ENCODE measurements at regions not wholly inside any gene's neighbourhood (a gene's known extent, or its start where the extent isn't known, plus 50 kb on each side); places are given as distances from the start of the nearest gene placed in this dataset.

DNA sequence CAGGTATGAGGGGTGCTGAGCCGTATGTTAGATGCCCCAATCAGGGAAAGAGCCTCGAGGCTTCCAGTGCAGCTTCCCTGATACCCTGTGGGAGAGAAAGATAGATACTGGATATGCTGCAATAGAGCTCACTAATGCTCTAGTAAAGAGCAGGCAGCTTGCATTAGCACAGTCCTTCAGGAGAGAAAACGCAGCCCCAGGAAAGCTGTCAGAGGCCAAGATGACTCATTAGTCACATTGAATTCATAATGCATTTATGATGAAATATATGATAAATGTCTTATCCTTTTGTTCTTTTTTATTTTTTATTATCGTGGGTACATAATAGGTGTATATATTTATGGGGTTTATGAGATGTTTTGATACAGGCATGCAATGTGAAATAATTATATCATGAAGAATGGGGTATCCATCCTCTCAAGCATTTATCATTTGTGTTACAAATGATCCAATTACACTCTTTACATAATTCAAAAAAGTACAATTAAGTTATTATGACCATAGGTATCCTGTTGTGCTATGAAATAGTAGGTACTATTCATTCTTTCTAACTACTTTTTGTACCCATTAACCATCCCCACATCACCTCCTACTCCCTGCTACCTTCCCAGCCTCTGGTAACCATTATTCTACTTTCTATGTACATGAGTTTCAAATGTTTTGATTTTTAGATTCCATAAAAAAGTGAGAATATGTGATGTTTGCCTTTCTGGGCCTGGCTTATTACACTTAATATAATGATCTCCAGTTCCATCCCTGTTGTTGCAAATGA lies 94.5 kb upstream of the TOP3B start:
- Histone ChIP-seq H3K4me3 (ENCODE audit: low read depth, low read length) (no peak overlapping the region), H3K36me3 (ENCODE audit: control insufficient read depth, insufficient read depth, low read length) (no peaks in the 10 kb centered on the region), H3K27me3 (ENCODE audit: control insufficient read depth, insufficient read depth, low read length) (peaks cover 3% of the 10 kb centered on the region)
- no peak for DNase-seq (ENCODE audit: low read depth)
- TF ChIP-seq, protein P1, sequence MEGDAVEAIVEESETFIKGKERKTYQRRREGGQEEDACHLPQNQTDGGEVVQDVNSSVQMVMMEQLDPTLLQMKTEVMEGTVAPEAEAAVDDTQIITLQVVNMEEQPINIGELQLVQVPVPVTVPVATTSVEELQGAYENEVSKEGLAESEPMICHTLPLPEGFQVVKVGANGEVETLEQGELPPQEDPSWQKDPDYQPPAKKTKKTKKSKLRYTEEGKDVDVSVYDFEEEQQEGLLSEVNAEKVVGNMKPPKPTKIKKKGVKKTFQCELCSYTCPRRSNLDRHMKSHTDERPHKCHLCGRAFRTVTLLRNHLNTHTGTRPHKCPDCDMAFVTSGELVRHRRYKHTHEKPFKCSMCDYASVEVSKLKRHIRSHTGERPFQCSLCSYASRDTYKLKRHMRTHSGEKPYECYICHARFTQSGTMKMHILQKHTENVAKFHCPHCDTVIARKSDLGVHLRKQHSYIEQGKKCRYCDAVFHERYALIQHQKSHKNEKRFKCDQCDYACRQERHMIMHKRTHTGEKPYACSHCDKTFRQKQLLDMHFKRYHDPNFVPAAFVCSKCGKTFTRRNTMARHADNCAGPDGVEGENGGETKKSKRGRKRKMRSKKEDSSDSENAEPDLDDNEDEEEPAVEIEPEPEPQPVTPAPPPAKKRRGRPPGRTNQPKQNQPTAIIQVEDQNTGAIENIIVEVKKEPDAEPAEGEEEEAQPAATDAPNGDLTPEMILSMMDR (IDR thresholded peaks at IDR 0.05; ENCODE audit: insufficient read depth, low read length, poor library complexity, severe bottlenecking), result no peak

DNA sequence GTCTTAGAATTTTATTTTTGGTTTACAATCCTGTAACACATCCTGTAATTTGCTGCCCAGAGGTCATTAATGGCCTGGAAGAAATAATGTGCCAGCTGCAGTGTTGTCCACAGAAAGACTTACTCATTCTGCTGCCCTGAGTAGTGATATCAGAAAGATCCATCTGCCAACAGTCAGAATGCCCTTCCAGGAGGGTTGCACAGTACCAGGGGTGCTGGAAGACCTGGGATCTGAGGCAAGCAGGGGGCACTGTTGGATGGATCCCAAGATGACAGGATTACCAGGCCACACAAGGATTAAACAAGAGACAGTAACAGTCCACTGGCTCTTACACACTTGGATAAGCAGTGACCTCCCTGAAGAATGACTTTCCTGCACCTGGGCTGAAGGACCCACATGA lies 93.8 kb upstream of the TOP3B start:
- TF ChIP-seq, protein P1 (IDR thresholded peaks at IDR 0.05; ENCODE audit: insufficient read depth, low read length, poor library complexity, severe bottlenecking), result no peak
- Histone ChIP-seq H3K27me3 (ENCODE audit: control insufficient read depth, insufficient read depth, low read length) (peaks cover under 1% of the 10 kb centered on the region), H3K36me3 (ENCODE audit: control insufficient read depth, insufficient read depth, low read length) (no peaks in the 10 kb centered on the region), H3K4me3 (ENCODE audit: low read depth, low read length) (no peak overlapping the region)
- DNase-seq (ENCODE audit: low read depth), result no peak

DNA sequence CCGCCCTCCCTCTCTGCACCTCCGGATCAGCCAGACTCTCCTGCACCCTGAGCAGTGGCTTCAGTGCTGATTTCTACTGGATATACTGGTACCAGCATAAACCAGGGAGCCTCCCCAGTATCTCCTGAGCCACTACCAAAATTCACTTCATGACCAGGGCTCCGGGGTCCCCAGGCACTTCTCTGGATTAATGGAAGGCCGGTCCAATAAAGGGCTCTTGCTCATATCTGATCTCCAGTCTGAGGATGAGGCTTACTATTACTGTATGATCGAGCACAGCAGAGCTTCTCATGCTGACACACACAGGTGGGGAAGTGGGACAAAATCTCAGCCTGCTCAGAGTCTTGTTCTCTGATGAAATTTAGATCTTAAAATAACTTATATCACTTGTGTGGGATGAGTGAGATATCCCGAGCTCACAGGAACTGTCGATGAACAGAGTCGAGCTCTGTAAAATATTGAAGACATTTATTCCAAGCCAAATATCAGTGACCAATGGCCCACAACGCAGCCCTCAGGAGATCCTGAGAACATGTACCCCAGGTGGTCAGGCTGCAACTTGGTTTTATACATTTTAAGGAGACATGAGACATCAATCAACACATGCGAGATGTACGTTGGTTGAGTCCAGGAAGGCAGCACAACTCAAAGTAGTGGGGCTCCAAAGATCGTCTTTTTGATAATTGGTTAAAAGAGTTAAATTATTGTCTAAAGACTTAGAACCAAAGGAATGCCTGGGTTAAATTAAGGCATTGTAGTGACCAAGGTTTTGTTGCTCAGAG lies 93.0 kb upstream of the TOP3B start:
- Histone ChIP-seq H3K27me3 (ENCODE audit: control insufficient read depth, insufficient read depth, low read length) (no peaks in the 10 kb centered on the region), H3K4me3 (ENCODE audit: low read depth, low read length) (no peak overlapping the region), H3K36me3 (ENCODE audit: control insufficient read depth, insufficient read depth, low read length) (no peaks in the 10 kb centered on the region)
- TF ChIP-seq, protein P1 (IDR thresholded peaks at IDR 0.05; ENCODE audit: insufficient read depth, low read length, poor library complexity, severe bottlenecking), result no peak
- no peak for DNase-seq (ENCODE audit: low read depth)

DNA sequence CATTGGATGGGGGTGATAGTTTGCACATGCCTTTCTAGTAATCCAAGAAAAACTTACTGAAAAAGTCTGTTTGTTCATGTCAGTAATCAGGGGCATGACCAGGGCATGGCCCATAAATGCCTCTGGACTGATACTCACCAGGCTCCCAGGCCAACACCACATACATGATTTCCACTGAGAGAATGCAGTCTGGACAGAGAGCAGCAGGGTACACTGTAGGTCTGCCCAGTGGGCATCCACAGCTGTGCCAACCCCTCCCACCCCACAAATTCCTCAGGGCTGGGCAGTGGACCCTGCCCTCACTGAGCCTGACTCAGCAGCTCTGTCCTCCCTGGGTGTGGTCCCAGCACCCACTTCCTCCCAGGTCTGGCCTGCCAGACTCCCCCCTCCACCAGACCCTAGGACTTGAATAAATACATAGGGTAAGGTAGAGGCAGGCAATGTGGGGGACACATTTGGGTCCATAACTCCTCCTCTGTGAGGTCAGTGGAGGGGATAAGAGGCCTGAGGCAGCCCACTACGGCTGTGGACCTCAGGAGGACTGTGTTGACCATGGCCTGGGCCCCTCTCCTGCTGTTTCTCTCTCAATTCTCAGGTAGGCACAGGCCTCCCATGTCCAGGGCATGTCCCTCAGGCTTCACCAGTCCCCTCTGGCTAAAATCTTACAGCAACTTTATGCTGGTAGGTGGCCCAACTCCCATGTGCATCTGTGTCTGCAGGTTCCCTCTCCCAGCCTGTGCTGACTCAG lies 92.2 kb upstream of the TOP3B start:
- TF ChIP-seq, protein P1 (IDR thresholded peaks at IDR 0.05; ENCODE audit: insufficient read depth, low read length, poor library complexity, severe bottlenecking), result no peak

DNA sequence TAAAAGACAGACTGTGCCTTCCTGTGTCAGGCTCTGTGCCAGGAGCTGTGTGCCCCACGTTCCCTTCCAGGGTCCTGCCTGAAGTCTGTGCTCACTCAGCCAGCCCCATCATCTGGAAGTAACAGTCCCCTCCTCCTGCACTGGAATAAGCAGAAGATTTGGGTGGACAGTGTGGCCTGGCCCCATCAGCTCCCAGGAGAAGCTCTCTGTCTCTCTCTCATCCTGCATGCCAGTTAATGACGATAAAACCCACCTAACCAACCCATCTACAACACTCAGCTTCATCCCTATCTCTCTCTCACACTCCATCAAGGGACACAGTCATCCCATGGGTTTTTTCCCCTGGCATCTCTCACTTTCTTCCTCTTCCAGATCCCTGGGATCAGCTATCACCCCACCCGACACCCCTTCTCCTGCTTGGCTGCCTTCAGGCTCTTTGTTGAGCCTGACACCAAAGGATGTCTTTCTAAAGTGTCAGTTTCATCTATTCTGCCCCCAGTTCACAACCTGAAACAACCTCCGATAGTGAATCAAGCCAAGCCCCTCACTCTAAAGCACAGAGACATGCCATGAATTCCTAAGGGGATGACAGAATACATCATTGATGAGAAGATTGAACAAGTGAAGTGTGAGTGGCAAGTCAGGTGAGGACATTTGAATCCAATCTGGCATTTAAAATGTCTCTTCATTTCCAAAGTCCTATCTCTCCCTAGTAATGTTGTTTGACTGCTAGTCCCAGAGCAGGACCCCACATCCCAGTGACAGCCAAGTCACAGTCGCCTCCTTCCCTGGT lies 91.4 kb upstream of the TOP3B start:
- no peaks in the 10 kb centered on the region for H3K36me3 ChIP-seq (ENCODE audit: control insufficient read depth, insufficient read depth, low read length)
- no peaks in the 10 kb centered on the region for H3K27me3 ChIP-seq (ENCODE audit: control insufficient read depth, insufficient read depth, low read length)
- H3K4me3 ChIP-seq (ENCODE audit: low read depth, low read length), result no peak overlapping the region
- TF ChIP-seq, protein P1 (IDR thresholded peaks at IDR 0.05; ENCODE audit: insufficient read depth, low read length, poor library complexity, severe bottlenecking), result no peak
- DNase-seq (ENCODE audit: low read depth), result no peak

More for the DNA sequence above, 92.2 kb upstream of the TOP3B start:
- DNase-seq (ENCODE audit: low read depth), result peak; percentile 23
- Histone ChIP-seq H3K4me3 (ENCODE audit: low read depth, low read length) (no peak overlapping the region), H3K27me3 (ENCODE audit: control insufficient read depth, insufficient read depth, low read length) (no peaks in the 10 kb centered on the region), H3K36me3 (ENCODE audit: control insufficient read depth, insufficient read depth, low read length) (no peaks in the 10 kb centered on the region)

Measured in kidney epithelial cell (primary cell).